HCT116 (cell line): ENCODE measurements at regions not wholly inside any gene's neighbourhood (a gene's known extent, or its start where the extent isn't known, plus 50 kb on each side); places are given as distances from the start of the nearest gene placed in this dataset.

ENCODE experiments used
- ATAC-seq: fragments of 200-7000 bp; cut with Tn5 transposase; 2 replicates; pipeline ENCODE4 v1.9.1; 2020; ENCODE audit warnings: mild to moderate bottlenecking, moderate library complexity
- BruUV-seq: library from RNA; stranded (reverse); fragments of 400-500 nt; replicated peaks from 2 replicates; lab custom pipeline; 2021; lab: Mats Ljungman, UMichigan
- CTCF ChIA-PET: fragments of 300-600 bp; sonication (Branson Sonifier 250); formaldehyde crosslinking; loops from one replicate; lab custom pipeline; 2021; ENCODE audit warnings: antibody characterized with exemption; lab: Charles Lee
- POLR2A ChIA-PET: fragments of 300-600, 350-600 bp; sonication (Branson Sonifier 250); formaldehyde crosslinking; loops from one replicate; lab custom pipeline; 2021; ENCODE audit warnings: antibody characterized with exemption; lab: Charles Lee
- RAD21 ChIA-PET, 2 experiments: fragments of 300-600 bp; sonication (Branson Sonifier 250); formaldehyde crosslinking; loops; one replicate each; lab custom pipeline; 2023; ENCODE audit warnings: low total read pairs in 2 of 2; ENCODE audit not compliant: uncharacterized antibody in 2 of 2, unreplicated experiment in 2 of 2, low non-redundant PET in 1 of 2; lab: Charles Lee
- DNase-seq: peaks from one replicate; pipeline ENCODE4 v3.0.0-alpha.2; 2010; ENCODE audit warnings: low read depth, low spot score
- H2AFZ ChIP-seq: fragments of 200-600 bp; shearing (Covaris generic), sonication (generic); 2 replicates; pipeline ENCODE4 v1.6.1; 2017; ENCODE audit warnings: low read depth, mixed run types, mixed read lengths, antibody characterized with exemption, low read length; ENCODE audit not compliant: poor library complexity, severe bottlenecking
- H3K27ac ChIP-seq: 2 replicates; pipeline ENCODE4 v1.5.1; 2012; ENCODE audit warnings: low read depth, low read length
- H3K27me3 ChIP-seq: fragments of 200-600 bp; sonication (generic); 2 replicates; pipeline ENCODE4 v1.6.1; 2016; ENCODE audit warnings: mixed run types, low read length, mixed read lengths; ENCODE audit not compliant: insufficient read depth
- H3K36me3 ChIP-seq, 2 experiments: fragments of 200-500 bp in 1 of 2; fragments of 200-600 bp in 1 of 2; sonication (Bioruptor generic) in 1 of 2; sonication (generic) in 1 of 2; 2 replicates each; pipeline versions ENCODE4 v1.5.1 to v1.6.1; 2014 to 2016; ENCODE audit warnings: low read length in 2 of 2, inconsistent platforms in 1 of 2, mixed read lengths in 1 of 2, mixed run types in 1 of 2; ENCODE audit not compliant: insufficient read depth in 2 of 2, control insufficient read depth in 1 of 2
- H3K4me1 ChIP-seq, 2 experiments: fragments of 200-600 bp in 1 of 2; sonication (generic) in 1 of 2; 2 replicates each; pipeline versions ENCODE4 v1.5.1 to v1.6.1; 2012 to 2017; ENCODE audit warnings: low read length in 2 of 2, inconsistent platforms in 1 of 2, mild to moderate bottlenecking in 1 of 2, mixed read lengths in 1 of 2, mixed run types in 1 of 2, moderate library complexity in 1 of 2; ENCODE audit not compliant: insufficient read depth in 2 of 2, control insufficient read depth in 1 of 2
- H3K4me2 ChIP-seq: fragments of 200-600 bp; sonication (generic); 2 replicates; pipeline ENCODE4 v1.6.1; 2017; ENCODE audit warnings: mixed run types, low read length, mixed read lengths
- H3K4me3 ChIP-seq, 2 experiments: fragments of 200-600 bp in 1 of 2; sonication (generic) in 1 of 2; replicated peaks in 1 of 2; 2 replicates each; pipeline ENCODE4 v1.5.1; 2011 to 2016; ENCODE audit warnings: low read length in 2 of 2, control low read depth in 1 of 2, low read depth in 1 of 2, mild to moderate bottlenecking in 1 of 2, mixed read lengths in 1 of 2, mixed run types in 1 of 2
- H3K79me2 ChIP-seq: fragments of 200-600 bp; sonication (generic); 2 replicates; pipeline ENCODE4 v1.6.1; 2017; ENCODE audit warnings: mild to moderate bottlenecking, mixed run types, low read length, moderate library complexity, mixed read lengths; ENCODE audit not compliant: insufficient read depth
- H3K9ac ChIP-seq: fragments of 200-600 bp; sonication (generic); 2 replicates; pipeline ENCODE4 v1.6.1; 2016; ENCODE audit warnings: low read length, mixed read lengths
- H3K9me2 ChIP-seq: fragments of 200-600 bp; sonication (generic), shearing (Covaris generic); 2 replicates; pipeline ENCODE4 v1.6.1; 2017; ENCODE audit warnings: mixed run types, mild to moderate bottlenecking, moderate library complexity; ENCODE audit not compliant: insufficient read depth
- H3K9me3 ChIP-seq, 2 experiments: fragments of 200-500 bp in 1 of 2; fragments of 200-600 bp in 1 of 2; sonication (Bioruptor generic) in 1 of 2; sonication (generic) in 1 of 2; 2 replicates each; pipeline ENCODE4 v1.6.1; 2014 to 2017; ENCODE audit warnings: low read length in 2 of 2, mixed read lengths in 2 of 2, inconsistent platforms in 1 of 2, low read depth in 1 of 2, mild to moderate bottlenecking in 1 of 2, mixed run types in 1 of 2, moderate library complexity in 1 of 2; ENCODE audit not compliant: control insufficient read depth in 1 of 2, insufficient read depth in 1 of 2
- H4K20me1 ChIP-seq: fragments of 200-600 bp; sonication (generic), shearing (Covaris generic); 2 replicates; pipeline ENCODE4 v1.6.1; 2017; ENCODE audit warnings: mixed run types, mild to moderate bottlenecking, moderate library complexity; ENCODE audit not compliant: insufficient read depth
- ATF3 ChIP-seq: IDR thresholded peaks from 2 replicates; pipeline ENCODE4 v1.6.1; 2012
- CBX3 ChIP-seq: IDR thresholded peaks from 2 replicates; pipeline ENCODE4 v1.6.1; 2012; ENCODE audit warnings: low read depth
- EGR1 ChIP-seq: IDR thresholded peaks from 2 replicates; pipeline ENCODE4 v1.6.1; 2012; ENCODE audit warnings: low read depth
- ELF1 ChIP-seq: IDR thresholded peaks from 2 replicates; pipeline ENCODE4 v1.6.1; 2012; ENCODE audit warnings: low read depth, borderline replicate concordance
- EZH2 ChIP-seq: fragments of 200-600 bp; sonication (generic); IDR thresholded peaks from 2 replicates; pipeline ENCODE4 v1.6.1; 2017; ENCODE audit warnings: antibody characterized with exemption, mixed run types
- EZH2phosphoT487 ChIP-seq: fragments of 200-600 bp; IDR thresholded peaks from 2 replicates; pipeline ENCODE4 v1.6.1; 2018; ENCODE audit warnings: antibody characterized with exemption, borderline replicate concordance
- FOSL1 ChIP-seq: IDR thresholded peaks from 2 replicates; pipeline ENCODE4 v1.6.1; 2012; ENCODE audit warnings: low read depth
- JUND ChIP-seq: IDR thresholded peaks from 2 replicates; pipeline ENCODE4 v1.6.1; 2012
- POLR2A ChIP-seq: IDR thresholded peaks from 2 replicates; pipeline ENCODE4 v1.7.0; 2011; ENCODE audit warnings: borderline replicate concordance; ENCODE audit not compliant: insufficient read depth, insufficient read length; ENCODE audit errors: extremely low read depth
- POLR2AphosphoS5 ChIP-seq: IDR thresholded peaks from 2 replicates; pipeline ENCODE4 v1.6.1; 2011; ENCODE audit warnings: mild to moderate bottlenecking, low read depth, low read length, moderate library complexity
- RAD21 ChIP-seq: IDR thresholded peaks from 2 replicates; pipeline ENCODE4 v1.6.1; 2012; ENCODE audit warnings: low read depth, mild to moderate bottlenecking
- SIN3A ChIP-seq: IDR thresholded peaks from 2 replicates; pipeline ENCODE4 v1.6.1; 2012; ENCODE audit warnings: low read depth
- TCF7L2 ChIP-seq: IDR thresholded peaks from 2 replicates; pipeline ENCODE4 v1.7.0; 2011; ENCODE audit warnings: borderline replicate concordance, inconsistent platforms; ENCODE audit not compliant: insufficient read depth, insufficient read length; ENCODE audit errors: extremely low read depth
- YY1 ChIP-seq: IDR thresholded peaks from 2 replicates; pipeline ENCODE4 v1.6.1; 2011; ENCODE audit warnings: low read length, low read depth, moderate library complexity, mild to moderate bottlenecking; ENCODE audit not compliant: insufficient replicate concordance; ENCODE audit errors: extremely low read depth
- ZFX ChIP-seq: fragments of 450-650 bp; IDR thresholded peaks from 2 replicates; pipeline ENCODE4 v1.6.1; 2017
- ZNF274 ChIP-seq: fragments of 200-500 bp; sonication (Bioruptor generic); IDR thresholded peaks from 2 replicates; pipeline ENCODE4 v1.6.1; 2014; ENCODE audit warnings: mild to moderate bottlenecking, low read depth, low read length, inconsistent platforms
- intact Hi-C: fragments of 100-400 bp; cut with micrococcal nuclease; formaldehyde crosslinking; loops from 2 replicates; pipeline ENCODE4 v1.10.0; 2022
- TF ChIP-seq, protein P1 (sequence below): IDR thresholded peaks from 2 replicates; pipeline ENCODE4 v1.6.1; 2012

DNA sequence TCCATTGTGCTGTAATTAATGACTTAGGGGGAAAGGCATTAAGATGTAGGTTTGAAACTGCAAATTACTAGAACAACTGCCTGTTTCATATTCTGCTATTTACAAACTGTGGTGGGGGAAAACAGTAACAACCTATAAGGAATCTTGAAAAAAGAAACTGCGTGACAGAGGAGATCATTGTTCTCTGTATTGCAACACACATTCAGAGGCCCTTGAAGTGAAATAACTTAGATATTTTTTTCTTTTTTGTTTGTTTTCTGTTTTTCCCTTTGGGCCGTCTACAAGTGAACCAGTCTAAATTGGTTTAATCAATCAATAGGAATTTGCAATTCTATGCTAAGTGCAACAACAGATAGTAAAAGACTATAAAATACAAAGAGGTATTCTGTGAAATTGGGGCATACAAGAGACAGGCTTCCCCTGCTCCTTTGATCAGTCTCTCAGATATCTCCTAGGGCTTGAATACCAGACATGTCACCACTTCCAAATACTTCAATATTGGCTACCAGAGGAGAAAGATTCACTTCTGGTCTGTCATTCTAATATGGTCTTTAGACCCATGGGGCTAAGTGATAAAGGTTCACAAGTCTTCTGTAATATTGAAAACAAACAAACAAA is 2055.1 kb upstream of the CELF4 start:
- H3K4me1 ChIP-seq: no peaks in the 10 kb centered on the region
- peaks cover 0 to 8% of the 10 kb centered on the region in 2 experiments; a peak in 1 of 4 replicates for H3K9me3 ChIP-seq
- POLR2A ChIA-PET: no interaction called here
- H3K36me3 ChIP-seq: no peaks in the 10 kb centered on the region
- H3K9ac ChIP-seq: no peak overlapping the region
- BruUV-seq: no TSS peak
- H3K27ac ChIP-seq: no peak overlapping the region
- ATAC-seq (no peak), DNase-seq (no peak)
- no peaks in the 10 kb centered on the region for H3K79me2 ChIP-seq
- no peaks in the 10 kb centered on the region for H4K20me1 ChIP-seq
- intact Hi-C loops: no loop called here
- H3K4me2 ChIP-seq: no peak overlapping the region
- CTCF ChIA-PET: no interaction called here
- no peak overlapping the region for H2AFZ ChIP-seq
- H3K4me3 ChIP-seq: no peak overlapping the region
- TF ChIP-seq YY1 (no peak), FOSL1 (no peak)
- H3K27me3 ChIP-seq: no peaks in the 10 kb centered on the region
- RAD21 ChIA-PET: no interaction called here
- H3K9me2 ChIP-seq: no peaks in the 10 kb centered on the region

DNA sequence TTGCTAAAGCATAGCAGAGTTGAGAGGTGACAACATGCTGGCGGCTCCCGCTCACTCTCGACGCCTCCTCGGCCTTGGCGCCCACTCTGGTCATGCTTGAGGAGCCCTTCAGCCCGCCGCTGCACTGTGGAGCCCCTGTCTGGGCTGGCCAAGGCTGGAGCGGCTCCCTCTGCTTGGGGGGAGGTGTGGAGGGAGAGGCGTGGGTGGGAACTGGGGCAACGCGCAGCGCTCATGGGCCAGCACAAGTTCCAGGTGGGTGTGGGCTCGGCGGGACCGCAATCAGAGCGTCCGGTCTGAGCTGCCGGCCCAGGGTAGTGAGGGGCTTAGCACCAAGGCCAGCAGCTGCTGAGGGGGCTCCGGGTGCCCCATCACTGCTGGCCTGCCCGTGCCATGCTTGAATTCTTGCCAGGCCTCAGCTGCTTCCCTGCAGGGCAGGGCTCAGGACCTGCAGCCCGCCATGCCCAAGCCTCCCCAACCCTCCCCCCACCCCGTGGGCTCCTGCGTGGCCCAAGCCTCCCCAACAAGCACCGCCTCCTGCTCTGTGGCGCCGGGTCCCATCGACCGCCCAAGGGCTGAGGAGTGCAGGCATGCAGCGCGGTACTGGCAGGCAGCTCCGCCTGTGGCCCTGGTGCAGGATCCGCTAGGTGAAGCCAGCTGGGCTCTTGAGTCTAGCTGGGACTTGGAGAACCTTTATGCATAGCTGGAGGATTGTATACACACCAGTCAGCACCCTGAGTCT is 2052.8 kb upstream of the CELF4 start:
- POLR2A ChIA-PET: no interaction called here
- H2AFZ ChIP-seq: no peak overlapping the region
- no peak overlapping the region for H3K9ac ChIP-seq
- H3K79me2 ChIP-seq: no peaks in the 10 kb centered on the region
- no peak for ATAC-seq
- no peaks in the 10 kb centered on the region for H4K20me1 ChIP-seq
- H3K4me1 ChIP-seq: no peaks in the 10 kb centered on the region
- no peaks in the 10 kb centered on the region for H3K36me3 ChIP-seq
- CTCF ChIA-PET: no interaction called here
- no peaks in the 10 kb centered on the region for H3K9me2 ChIP-seq
- no peak for DNase-seq
- no peak overlapping the region for H3K4me3 ChIP-seq
- H3K4me2 ChIP-seq: no peak overlapping the region
- H3K9me3 ChIP-seq: peaks cover 0 to 8% of the 10 kb centered on the region in 2 experiments; a peak in 1 of 4 replicates
- RAD21 ChIA-PET: no interaction called here
- no peaks in the 10 kb centered on the region for H3K27me3 ChIP-seq
- H3K27ac ChIP-seq: no peak overlapping the region
- intact Hi-C loops: no loop called here
- TF ChIP-seq ZFX: no peak
- TF ChIP-seq ATF3: no peak
- no peak for TF ChIP-seq RAD21
- TF ChIP-seq ELF1: no peak
- no peak for TF ChIP-seq FOSL1
- no peak for TF ChIP-seq TCF7L2
- no peak for TF ChIP-seq POLR2A
- TF ChIP-seq YY1: no peak
- no peak for TF ChIP-seq EZH2phosphoT487
- no peak for TF ChIP-seq EZH2
- TF ChIP-seq SIN3A: no peak
- TF ChIP-seq, protein P1, sequence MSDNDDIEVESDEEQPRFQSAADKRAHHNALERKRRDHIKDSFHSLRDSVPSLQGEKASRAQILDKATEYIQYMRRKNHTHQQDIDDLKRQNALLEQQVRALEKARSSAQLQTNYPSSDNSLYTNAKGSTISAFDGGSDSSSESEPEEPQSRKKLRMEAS: no peak
- TF ChIP-seq CBX3: no peak
- TF ChIP-seq ZNF274: no peak
- no peak for TF ChIP-seq EGR1
- no peak for TF ChIP-seq POLR2AphosphoS5
- TF ChIP-seq JUND: no peak
- BruUV-seq: no TSS peak
